GM23338 (cell line): ENCODE measurements at regions not wholly inside any gene's neighbourhood (a gene's known extent, or its start where the extent isn't known, plus 50 kb on each side); places are given as distances from the start of the nearest gene placed in this dataset.

Experiments
- CREB1 ChIP-seq: fragments of 250-450 bp; sonication (Bioruptor Pico); IDR thresholded peaks from 2 replicates; pipeline ENCODE4 v1.5.0; 2020; ENCODE audit warnings: low read depth, mild to moderate bottlenecking, moderate library complexity
- EZH2 ChIP-seq: fragments of 200-600 bp; sonication (generic); IDR thresholded peaks from one replicate; pipeline ENCODE4 v1.8.0; 2017; ENCODE audit warnings: antibody characterized with exemption, mild to moderate bottlenecking, low read depth; ENCODE audit not compliant: unreplicated experiment
- EZH2phosphoT487 ChIP-seq: fragments of 200-600 bp; sonication (generic); IDR thresholded peaks from one replicate; pipeline ENCODE4 v1.8.1; 2018; ENCODE audit warnings: antibody characterized with exemption; ENCODE audit not compliant: unreplicated experiment
- JUNB ChIP-seq: IDR thresholded peaks from one replicate; pipeline ENCODE4 v1.6.1; 2016; ENCODE audit warnings: antibody characterized with exemption; ENCODE audit not compliant: unreplicated experiment
- NANOG ChIP-seq: IDR thresholded peaks from 2 replicates; pipeline ENCODE4 v1.6.1; 2016; ENCODE audit warnings: antibody characterized with exemption, borderline replicate concordance
- POLR2AphosphoS5 ChIP-seq: IDR thresholded peaks from 2 replicates; pipeline ENCODE4 v1.6.1; 2016; ENCODE audit warnings: antibody characterized with exemption, low read depth
- STAT1 ChIP-seq: IDR thresholded peaks from one replicate; pipeline ENCODE4 v1.6.1; 2016; ENCODE audit warnings: antibody characterized with exemption; ENCODE audit not compliant: unreplicated experiment
- ZNF114 ChIP-seq: fragments of 250-450 bp; sonication (Bioruptor Pico); IDR thresholded peaks from 2 replicates; pipeline ENCODE4 v1.5.0; 2020; ENCODE audit warnings: mild to moderate bottlenecking, moderate library complexity
- ZNF331 ChIP-seq: fragments of 250-450 bp; sonication (Bioruptor Pico); IDR thresholded peaks from 2 replicates; pipeline ENCODE4 v1.5.0; 2020; ENCODE audit warnings: low read depth, mild to moderate bottlenecking, moderate library complexity
- TF ChIP-seq, protein P1 (sequence below), 2 experiments: fragments of 200-600 bp in 1 of 2; sonication (generic) in 1 of 2; conservative IDR thresholded peaks; 2 replicates each; pipeline versions ENCODE4 v1.5.1 to v1.6.1; 2016 to 2017; ENCODE audit warnings: antibody characterized with exemption in 2 of 2, low read depth in 2 of 2, mild to moderate bottlenecking in 2 of 2, moderate library complexity in 1 of 2
- TF ChIP-seq, protein P2 (sequence below): IDR thresholded peaks from one replicate; pipeline ENCODE4 v1.6.1; 2018; ENCODE audit warnings: antibody characterized with exemption; ENCODE audit not compliant: unreplicated experiment
- TF ChIP-seq, protein P3 (sequence below): IDR thresholded peaks from 2 replicates; pipeline ENCODE4 v1.6.1; 2016; ENCODE audit warnings: antibody characterized with exemption

DNA sequence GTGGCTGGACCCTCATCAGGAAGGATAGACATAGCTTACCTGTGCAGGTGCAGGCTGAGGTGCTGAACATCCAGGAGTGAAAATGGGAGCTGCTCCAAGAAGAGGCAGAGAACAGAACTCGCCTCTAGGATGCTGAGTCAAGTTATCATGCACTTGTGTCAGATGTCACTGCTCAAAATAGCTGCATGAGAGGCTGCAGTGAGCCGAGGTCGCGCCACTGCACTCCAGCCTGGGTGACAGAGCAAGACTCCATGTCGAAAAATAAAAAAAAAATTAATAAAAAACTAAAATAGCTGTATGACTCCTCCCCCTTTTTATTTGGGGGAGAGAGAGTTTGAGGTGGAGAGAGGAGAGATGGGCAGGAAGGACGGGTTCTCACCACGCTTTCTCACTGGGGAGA is 148.8 kb downstream of the FOXL1 start:
- TF ChIP-seq, protein P1, sequence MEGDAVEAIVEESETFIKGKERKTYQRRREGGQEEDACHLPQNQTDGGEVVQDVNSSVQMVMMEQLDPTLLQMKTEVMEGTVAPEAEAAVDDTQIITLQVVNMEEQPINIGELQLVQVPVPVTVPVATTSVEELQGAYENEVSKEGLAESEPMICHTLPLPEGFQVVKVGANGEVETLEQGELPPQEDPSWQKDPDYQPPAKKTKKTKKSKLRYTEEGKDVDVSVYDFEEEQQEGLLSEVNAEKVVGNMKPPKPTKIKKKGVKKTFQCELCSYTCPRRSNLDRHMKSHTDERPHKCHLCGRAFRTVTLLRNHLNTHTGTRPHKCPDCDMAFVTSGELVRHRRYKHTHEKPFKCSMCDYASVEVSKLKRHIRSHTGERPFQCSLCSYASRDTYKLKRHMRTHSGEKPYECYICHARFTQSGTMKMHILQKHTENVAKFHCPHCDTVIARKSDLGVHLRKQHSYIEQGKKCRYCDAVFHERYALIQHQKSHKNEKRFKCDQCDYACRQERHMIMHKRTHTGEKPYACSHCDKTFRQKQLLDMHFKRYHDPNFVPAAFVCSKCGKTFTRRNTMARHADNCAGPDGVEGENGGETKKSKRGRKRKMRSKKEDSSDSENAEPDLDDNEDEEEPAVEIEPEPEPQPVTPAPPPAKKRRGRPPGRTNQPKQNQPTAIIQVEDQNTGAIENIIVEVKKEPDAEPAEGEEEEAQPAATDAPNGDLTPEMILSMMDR (conservative IDR thresholded peaks at IDR 0.05; ENCODE audit: low read depth in 2 of 2) = no peak
- TF ChIP-seq EZH2phosphoT487 (no peak), EZH2 (no peak), POLR2AphosphoS5 (no peak), CREB1 (CRISPR knock-in tag) (no peak), JUNB (no peak), ZNF331 (CRISPR knock-in tag) (no peak), STAT1 (no peak), ZNF114 (no peak), NANOG (no peak)
- TF ChIP-seq, protein P2, sequence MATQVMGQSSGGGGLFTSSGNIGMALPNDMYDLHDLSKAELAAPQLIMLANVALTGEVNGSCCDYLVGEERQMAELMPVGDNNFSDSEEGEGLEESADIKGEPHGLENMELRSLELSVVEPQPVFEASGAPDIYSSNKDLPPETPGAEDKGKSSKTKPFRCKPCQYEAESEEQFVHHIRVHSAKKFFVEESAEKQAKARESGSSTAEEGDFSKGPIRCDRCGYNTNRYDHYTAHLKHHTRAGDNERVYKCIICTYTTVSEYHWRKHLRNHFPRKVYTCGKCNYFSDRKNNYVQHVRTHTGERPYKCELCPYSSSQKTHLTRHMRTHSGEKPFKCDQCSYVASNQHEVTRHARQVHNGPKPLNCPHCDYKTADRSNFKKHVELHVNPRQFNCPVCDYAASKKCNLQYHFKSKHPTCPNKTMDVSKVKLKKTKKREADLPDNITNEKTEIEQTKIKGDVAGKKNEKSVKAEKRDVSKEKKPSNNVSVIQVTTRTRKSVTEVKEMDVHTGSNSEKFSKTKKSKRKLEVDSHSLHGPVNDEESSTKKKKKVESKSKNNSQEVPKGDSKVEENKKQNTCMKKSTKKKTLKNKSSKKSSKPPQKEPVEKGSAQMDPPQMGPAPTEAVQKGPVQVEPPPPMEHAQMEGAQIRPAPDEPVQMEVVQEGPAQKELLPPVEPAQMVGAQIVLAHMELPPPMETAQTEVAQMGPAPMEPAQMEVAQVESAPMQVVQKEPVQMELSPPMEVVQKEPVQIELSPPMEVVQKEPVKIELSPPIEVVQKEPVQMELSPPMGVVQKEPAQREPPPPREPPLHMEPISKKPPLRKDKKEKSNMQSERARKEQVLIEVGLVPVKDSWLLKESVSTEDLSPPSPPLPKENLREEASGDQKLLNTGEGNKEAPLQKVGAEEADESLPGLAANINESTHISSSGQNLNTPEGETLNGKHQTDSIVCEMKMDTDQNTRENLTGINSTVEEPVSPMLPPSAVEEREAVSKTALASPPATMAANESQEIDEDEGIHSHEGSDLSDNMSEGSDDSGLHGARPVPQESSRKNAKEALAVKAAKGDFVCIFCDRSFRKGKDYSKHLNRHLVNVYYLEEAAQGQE = no peak
- TF ChIP-seq, protein P3, sequence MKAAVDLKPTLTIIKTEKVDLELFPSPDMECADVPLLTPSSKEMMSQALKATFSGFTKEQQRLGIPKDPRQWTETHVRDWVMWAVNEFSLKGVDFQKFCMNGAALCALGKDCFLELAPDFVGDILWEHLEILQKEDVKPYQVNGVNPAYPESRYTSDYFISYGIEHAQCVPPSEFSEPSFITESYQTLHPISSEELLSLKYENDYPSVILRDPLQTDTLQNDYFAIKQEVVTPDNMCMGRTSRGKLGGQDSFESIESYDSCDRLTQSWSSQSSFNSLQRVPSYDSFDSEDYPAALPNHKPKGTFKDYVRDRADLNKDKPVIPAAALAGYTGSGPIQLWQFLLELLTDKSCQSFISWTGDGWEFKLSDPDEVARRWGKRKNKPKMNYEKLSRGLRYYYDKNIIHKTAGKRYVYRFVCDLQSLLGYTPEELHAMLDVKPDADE = no peak
